ENCODE measurements at regions not wholly inside any gene's neighbourhood (a gene's known extent, or its start where the extent isn't known, plus 50 kb on each side); places are given as distances from the start of the nearest gene placed in this dataset.

DNA sequence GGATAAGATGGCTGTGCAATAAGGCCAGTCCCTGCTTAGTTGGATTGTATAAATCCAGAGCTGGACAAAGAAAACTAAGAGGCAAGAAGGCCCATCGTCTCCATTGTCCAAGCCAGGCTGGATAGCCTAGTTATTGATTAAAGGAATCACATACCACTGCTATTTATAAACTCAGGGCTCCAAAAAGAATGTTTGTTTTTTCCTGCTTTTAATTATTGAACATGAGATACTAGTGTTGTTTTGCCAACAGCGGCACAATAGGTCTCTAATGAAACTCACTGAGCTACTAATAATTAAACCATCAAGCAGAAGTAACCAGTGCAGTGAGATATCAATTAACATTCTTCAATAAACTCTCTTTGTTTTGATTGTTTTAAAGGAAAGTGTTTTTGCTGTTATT, 259.7 kb downstream of the INSC start:
- Histone ChIP-seq H3K9ac (ENCODE audit: low read depth, low read length) (no peak overlapping the region), H3K9me3 (ENCODE audit: insufficient read depth, low read length, severe bottlenecking) (peaks cover 4% of the 10 kb centered on the region), H4K20me1 (ENCODE audit: insufficient read depth, low read length) (no peaks in the 10 kb centered on the region), H3K4me1 (ENCODE audit: insufficient read depth, low read length) (no peaks in the 10 kb centered on the region), H3K4me2 (ENCODE audit: insufficient read depth, low read length) (no peak overlapping the region), H3K27ac (ENCODE audit: low read length) (no peak overlapping the region), H3K79me2 (ENCODE audit: insufficient read depth, low read length) (no peaks in the 10 kb centered on the region), H3K36me3 (ENCODE audit: insufficient read depth, low read length) (no peaks in the 10 kb centered on the region), H3K4me3 (ENCODE audit: low read depth in 1 of 2, low read length in 2 of 2) (no peak overlapping the region), H3K27me3 (ENCODE audit: insufficient read depth, low read length, poor library complexity) (no peaks in the 10 kb centered on the region), H2AFZ (ENCODE audit: low read depth, low read length) (no peak overlapping the region)
- DNase-seq, result no peak
- ATAC-seq (ENCODE audit: insufficient read depth, low read depth), result no peak
- TF ChIP-seq EZH2 (IDR thresholded peaks at IDR 0.05; ENCODE audit: borderline replicate concordance, low read depth, low read length, severe bottlenecking), result no peak
- TF ChIP-seq CTCF (IDR thresholded peaks at IDR 0.05; ENCODE audit: borderline replicate concordance, extremely low read depth, low read length, poor library complexity, severe bottlenecking), result no peak

- DNase-seq (no peak), ATAC-seq (ENCODE audit: insufficient read depth, low read depth) (no peak)
- Histone ChIP-seq H3K4me3 (ENCODE audit: low read depth in 1 of 2, low read length in 2 of 2) (no peak overlapping the region), H3K9ac (ENCODE audit: low read depth, low read length) (no peak overlapping the region), H4K20me1 (ENCODE audit: insufficient read depth, low read length) (no peaks in the 10 kb centered on the region), H3K9me3 (ENCODE audit: insufficient read depth, low read length, severe bottlenecking) (peaks cover 4% of the 10 kb centered on the region), H3K27me3 (ENCODE audit: insufficient read depth, low read length, poor library complexity) (no peaks in the 10 kb centered on the region), H2AFZ (ENCODE audit: low read depth, low read length) (no peak overlapping the region), H3K36me3 (ENCODE audit: insufficient read depth, low read length) (no peaks in the 10 kb centered on the region), H3K4me1 (ENCODE audit: insufficient read depth, low read length) (no peaks in the 10 kb centered on the region), H3K27ac (ENCODE audit: low read length) (no peak overlapping the region), H3K4me2 (ENCODE audit: insufficient read depth, low read length) (no peak overlapping the region), H3K79me2 (ENCODE audit: insufficient read depth, low read length) (no peaks in the 10 kb centered on the region)
- TF ChIP-seq CTCF (IDR thresholded peaks at IDR 0.05; ENCODE audit: borderline replicate concordance, extremely low read depth, low read length, poor library complexity, severe bottlenecking), result no peak
- TF ChIP-seq EZH2 (IDR thresholded peaks at IDR 0.05; ENCODE audit: borderline replicate concordance, low read depth, low read length, severe bottlenecking), result no peak
Observed at GRCh38 chr11:15378941-15379340, 264.2 kb downstream of the INSC start.

GRCh38 chr11:15379483-15379882, 264.8 kb downstream of the INSC start:
- H3K9me3 ChIP-seq (ENCODE audit: insufficient read depth, low read length, severe bottlenecking), result peaks cover 4% of the 10 kb centered on the region
- H4K20me1 ChIP-seq (ENCODE audit: insufficient read depth, low read length), result no peaks in the 10 kb centered on the region
- ATAC-seq (ENCODE audit: insufficient read depth, low read depth) (no peak), DNase-seq (no peak)
- H3K36me3 ChIP-seq (ENCODE audit: insufficient read depth, low read length), result no peaks in the 10 kb centered on the region
- no peak overlapping the region for H3K4me3 ChIP-seq (ENCODE audit: low read depth in 1 of 2, low read length in 2 of 2)
- no peak overlapping the region for H2AFZ ChIP-seq (ENCODE audit: low read depth, low read length)
- no peaks in the 10 kb centered on the region for H3K79me2 ChIP-seq (ENCODE audit: insufficient read depth, low read length)
- TF ChIP-seq CTCF (IDR thresholded peaks at IDR 0.05; ENCODE audit: borderline replicate concordance, extremely low read depth, low read length, poor library complexity, severe bottlenecking), result no peak
- no peak for TF ChIP-seq EZH2 (IDR thresholded peaks at IDR 0.05; ENCODE audit: borderline replicate concordance, low read depth, low read length, severe bottlenecking)
- no peak overlapping the region for H3K27ac ChIP-seq (ENCODE audit: low read length)
- H3K9ac ChIP-seq (ENCODE audit: low read depth, low read length), result no peak overlapping the region
- H3K4me1 ChIP-seq (ENCODE audit: insufficient read depth, low read length), result no peaks in the 10 kb centered on the region
- no peaks in the 10 kb centered on the region for H3K27me3 ChIP-seq (ENCODE audit: insufficient read depth, low read length, poor library complexity)
- H3K4me2 ChIP-seq (ENCODE audit: insufficient read depth, low read length), result no peak overlapping the region

GRCh38 chr11:15390857-15391256, 276.1 kb downstream of the INSC start:
- Histone ChIP-seq H3K27ac (ENCODE audit: low read length) (no peak overlapping the region), H4K20me1 (ENCODE audit: insufficient read depth, low read length) (no peaks in the 10 kb centered on the region), H2AFZ (ENCODE audit: low read depth, low read length) (no peak overlapping the region), H3K9me3 (ENCODE audit: insufficient read depth, low read length, severe bottlenecking) (peaks cover 3% of the 10 kb centered on the region), H3K4me3 (ENCODE audit: low read depth in 1 of 2, low read length in 2 of 2) (no peak overlapping the region), H3K36me3 (ENCODE audit: insufficient read depth, low read length) (no peaks in the 10 kb centered on the region), H3K79me2 (ENCODE audit: insufficient read depth, low read length) (no peaks in the 10 kb centered on the region), H3K4me2 (ENCODE audit: insufficient read depth, low read length) (no peak overlapping the region), H3K27me3 (ENCODE audit: insufficient read depth, low read length, poor library complexity) (no peaks in the 10 kb centered on the region), H3K9ac (ENCODE audit: low read depth, low read length) (no peak overlapping the region), H3K4me1 (ENCODE audit: insufficient read depth, low read length) (no peaks in the 10 kb centered on the region)
- ATAC-seq (ENCODE audit: insufficient read depth, low read depth) (no peak), DNase-seq (no peak)
- TF ChIP-seq EZH2 (IDR thresholded peaks at IDR 0.05; ENCODE audit: borderline replicate concordance, low read depth, low read length, severe bottlenecking), result no peak
- TF ChIP-seq CTCF (IDR thresholded peaks at IDR 0.05; ENCODE audit: borderline replicate concordance, extremely low read depth, low read length, poor library complexity, severe bottlenecking), result no peak
